GM23248 (cell line): ENCODE measurements at regions not wholly inside any gene's neighbourhood (a gene's known extent, or its start where the extent isn't known, plus 50 kb on each side); places are given as distances from the start of the nearest gene placed in this dataset.
A peak's percentile ranks its signal among the peaks of the same experiment; 100 is the strongest.

Source experiments
- DNase-seq: peaks from one replicate; pipeline ENCODE4 v3.0.0-alpha.2; 2015
- H2AFZ ChIP-seq: fragments of 200-600 bp; sonication (generic); 2 replicates; pipeline ENCODE4 v1.6.1; 2016; ENCODE audit warnings: antibody characterized with exemption
- H3F3A ChIP-seq: fragments of 200-600 bp; sonication (generic); 2 replicates; pipeline ENCODE4 v1.6.1; 2016; ENCODE audit warnings: mild to moderate bottlenecking, antibody characterized with exemption, mixed run types; ENCODE audit not compliant: insufficient read depth
- H3K27ac ChIP-seq: fragments of 200-600 bp; sonication (generic); 2 replicates; pipeline ENCODE4 v1.5.1; 2016; ENCODE audit warnings: mild to moderate bottlenecking
- H3K27me3 ChIP-seq: fragments of 200-600 bp; sonication (generic); replicated peaks from 2 replicates; pipeline ENCODE4 v1.6.1; 2016; ENCODE audit warnings: mild to moderate bottlenecking; ENCODE audit not compliant: insufficient read depth
- H3K36me3 ChIP-seq: fragments of 200-600 bp; sonication (generic); 2 replicates; pipeline ENCODE4 v1.6.1; 2016; ENCODE audit warnings: low read depth, mild to moderate bottlenecking
- H3K4me1 ChIP-seq: fragments of 200-600 bp; sonication (generic); 2 replicates; pipeline ENCODE4 v1.6.1; 2016; ENCODE audit warnings: mild to moderate bottlenecking; ENCODE audit not compliant: insufficient read depth
- H3K4me2 ChIP-seq: fragments of 200-600 bp; sonication (generic); one replicate; pipeline ENCODE4 v1.6.1; 2016; ENCODE audit warnings: mild to moderate bottlenecking; ENCODE audit not compliant: unreplicated experiment
- H3K4me3 ChIP-seq: fragments of 200-600 bp; sonication (generic); 2 replicates; pipeline ENCODE4 v1.5.1; 2016; ENCODE audit warnings: mild to moderate bottlenecking
- H3K79me2 ChIP-seq: fragments of 200-600 bp; sonication (generic); 2 replicates; pipeline ENCODE4 v1.6.1; 2016; ENCODE audit warnings: mild to moderate bottlenecking; ENCODE audit not compliant: insufficient read depth
- H3K9ac ChIP-seq: fragments of 200-600 bp; sonication (generic); 2 replicates; pipeline ENCODE4 v1.6.1; 2016; ENCODE audit warnings: mild to moderate bottlenecking
- H3K9me2 ChIP-seq: fragments of 200-600 bp; sonication (generic); 2 replicates; pipeline ENCODE4 v1.6.1; 2016; ENCODE audit warnings: mixed run types, mild to moderate bottlenecking, moderate library complexity; ENCODE audit not compliant: insufficient read depth
- H3K9me3 ChIP-seq: fragments of 200-600 bp; sonication (generic); one replicate; pipeline ENCODE4 v1.6.1; 2017; ENCODE audit warnings: low read depth
- H4K20me1 ChIP-seq: fragments of 200-600 bp; sonication (generic); 2 replicates; pipeline ENCODE4 v1.6.0; 2016; ENCODE audit not compliant: insufficient read depth
- EZH2 ChIP-seq: fragments of 200-600 bp; sonication (generic); IDR thresholded peaks from 2 replicates; pipeline ENCODE4 v1.6.1; 2018; ENCODE audit warnings: antibody characterized with exemption, mild to moderate bottlenecking; ENCODE audit not compliant: insufficient read depth, poor library complexity, severe bottlenecking
- EZH2phosphoT487 ChIP-seq: fragments of 200-600 bp; sonication (generic); IDR thresholded peaks from 2 replicates; pipeline ENCODE4 v1.6.1; 2018; ENCODE audit warnings: antibody characterized with exemption, moderate library complexity, mild to moderate bottlenecking, low read depth; ENCODE audit not compliant: insufficient read depth
- WGBS, 2 experiments: methylation state at CpG; one replicate each; pipeline ENCODE4 v1.1.6; 2015 to 2017; ENCODE audit warnings: low lambda C conversion rate in 2 of 2, low coverage in 1 of 2; ENCODE audit errors: missing lambda C conversion rate in 2 of 2; 5-methylcytosine and 5-hydroxymethylcytosine counted together
- in situ Hi-C: fragments of 300-500 bp; cut with MboI; formaldehyde crosslinking; loops from 2 replicates; pipeline ENCODE4 v1.15.0; 2020

- no peak for DNase-seq
- in situ Hi-C loops = no loop called here
- peaks cover 23% of the 10 kb centered on the region for H3F3A ChIP-seq
- WGBS, 2 experiments = 66 to 70% methylated on average over 14 of the region's 14 CpGs
- peaks cover 26% of the 10 kb centered on the region for H3K4me1 ChIP-seq
- TF ChIP-seq EZH2 = no peak
- TF ChIP-seq EZH2phosphoT487 = no peak
- no peak overlapping the region for H3K9ac ChIP-seq
- H3K27ac ChIP-seq = no peak overlapping the region
- H3K27me3 ChIP-seq = 0 out of 2 replicates have a peak, but pooled peaks cover 2% of the 10 kb centered on the region
- no peaks in the 10 kb centered on the region for H4K20me1 ChIP-seq
- no peak overlapping the region for H3K4me3 ChIP-seq
- no peaks in the 10 kb centered on the region for H3K9me3 ChIP-seq
- no peaks in the 10 kb centered on the region for H3K9me2 ChIP-seq
- no peak overlapping the region for H3K4me2 ChIP-seq
- H2AFZ ChIP-seq = no peak overlapping the region
- H3K36me3 ChIP-seq = no peaks in the 10 kb centered on the region
- H3K79me2 ChIP-seq = no peaks in the 10 kb centered on the region
Observed at GRCh38 chr10:3294919-3295581, 122.5 kb upstream of the PITRM1 start.

GRCh38 chr10:3293581-3294431 is 121.2 kb upstream of the PITRM1 start:
- no peaks in the 10 kb centered on the region for H3K27me3 ChIP-seq
- in situ Hi-C loops = no loop called here
- peak; percentile 68 for DNase-seq
- peak overlapping the region; percentile 73 for H2AFZ ChIP-seq
- H3K9me2 ChIP-seq = no peaks in the 10 kb centered on the region
- peaks cover 26% of the 10 kb centered on the region for H3K4me1 ChIP-seq
- H3K4me3 ChIP-seq = peak overlapping the region; percentile 20
- TF ChIP-seq EZH2phosphoT487 (no peak), EZH2 (no peak)
- no peaks in the 10 kb centered on the region for H3K9me3 ChIP-seq
- peaks cover 23% of the 10 kb centered on the region for H3F3A ChIP-seq
- H3K36me3 ChIP-seq = no peaks in the 10 kb centered on the region
- H3K9ac ChIP-seq = peak overlapping the region; percentile 63
- H3K27ac ChIP-seq = peak overlapping the region; percentile 77
- peak overlapping the region; percentile 66 for H3K4me2 ChIP-seq
- no peaks in the 10 kb centered on the region for H3K79me2 ChIP-seq
- H4K20me1 ChIP-seq = no peaks in the 10 kb centered on the region
- 16 to 18% methylated on average over 19 of the region's 19 CpGs for WGBS, 2 experiments

DNA sequence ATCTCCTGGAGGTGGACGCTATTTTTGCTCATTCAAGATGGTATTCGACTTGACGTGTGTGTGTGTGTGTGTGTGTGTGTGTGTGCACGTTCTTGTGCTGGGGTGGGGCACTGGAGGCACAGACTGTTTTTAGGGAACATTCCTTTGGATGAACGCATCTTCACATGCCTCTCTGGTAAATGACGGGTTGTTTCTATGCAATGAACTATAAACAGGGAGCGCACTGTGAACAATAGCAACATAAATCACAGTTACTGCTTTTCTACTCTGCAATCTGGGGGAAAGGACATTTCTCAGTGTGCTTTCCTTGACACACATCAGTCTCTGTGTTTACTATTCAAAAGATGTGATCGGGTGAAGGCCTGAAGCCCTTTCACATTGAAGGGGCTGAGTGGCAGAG is 120.1 kb upstream of the PITRM1 start:
- peak overlapping the region; percentile 77 for H3K27ac ChIP-seq
- DNase-seq = peak; percentile 82

GRCh38 chr10:3290550-3290949 is 118.0 kb upstream of the PITRM1 start:
- Histone ChIP-seq H3K4me3 (no peak overlapping the region), H3K9me3 (no peaks in the 10 kb centered on the region), H3K4me2 (no peak overlapping the region), H3K27me3 (0 out of 2 replicates have a peak, but pooled peaks cover 4% of the 10 kb centered on the region), H3F3A (peaks cover 23% of the 10 kb centered on the region), H3K79me2 (no peaks in the 10 kb centered on the region), H2AFZ (no peak overlapping the region), H3K9ac (no peak overlapping the region), H4K20me1 (no peaks in the 10 kb centered on the region), H3K36me3 (no peaks in the 10 kb centered on the region), H3K9me2 (no peaks in the 10 kb centered on the region), H3K4me1 (peaks cover 26% of the 10 kb centered on the region), H3K27ac (no peak overlapping the region)
- no peak for DNase-seq
- TF ChIP-seq EZH2phosphoT487 (no peak), EZH2 (no peak)
- 77 to 80% methylated on average over 10 to 12 of the region's 12 CpGs for WGBS, 2 experiments
- in situ Hi-C loops = no loop called here

More for the DNA sequence above, 120.1 kb upstream of the PITRM1 start:
- H3K4me1 ChIP-seq = peaks cover 26% of the 10 kb centered on the region
- H3F3A ChIP-seq = peaks cover 23% of the 10 kb centered on the region
- in situ Hi-C loops = no loop called here
- H4K20me1 ChIP-seq = no peaks in the 10 kb centered on the region
- no peaks in the 10 kb centered on the region for H3K9me2 ChIP-seq
- H3K9ac ChIP-seq = peak overlapping the region; percentile 63
- no peaks in the 10 kb centered on the region for H3K27me3 ChIP-seq
- no peaks in the 10 kb centered on the region for H3K9me3 ChIP-seq
- H3K4me3 ChIP-seq = peak overlapping the region; percentile 12; the same call in 1 of the 2 replicates
- 14 to 19% methylated on average over 8 of the region's 8 CpGs for WGBS, 2 experiments
- peak overlapping the region; percentile 73 for H2AFZ ChIP-seq
- no peak for TF ChIP-seq EZH2
- no peak for TF ChIP-seq EZH2phosphoT487
- no peaks in the 10 kb centered on the region for H3K79me2 ChIP-seq
- no peaks in the 10 kb centered on the region for H3K36me3 ChIP-seq
- peak overlapping the region; percentile 66 for H3K4me2 ChIP-seq
